Daoy (cell line): ENCODE measurements at regions not wholly inside any gene's neighbourhood (a gene's known extent, or its start where the extent isn't known, plus 50 kb on each side); places are given as distances from the start of the nearest gene placed in this dataset.
A peak's percentile ranks its signal among the peaks of the same experiment; 100 is the strongest.

Experiments used
- DNase-seq: peaks from one replicate; pipeline ENCODE4 v3.0.0-alpha.2; 2015; ENCODE audit warnings: low read depth

DNA sequence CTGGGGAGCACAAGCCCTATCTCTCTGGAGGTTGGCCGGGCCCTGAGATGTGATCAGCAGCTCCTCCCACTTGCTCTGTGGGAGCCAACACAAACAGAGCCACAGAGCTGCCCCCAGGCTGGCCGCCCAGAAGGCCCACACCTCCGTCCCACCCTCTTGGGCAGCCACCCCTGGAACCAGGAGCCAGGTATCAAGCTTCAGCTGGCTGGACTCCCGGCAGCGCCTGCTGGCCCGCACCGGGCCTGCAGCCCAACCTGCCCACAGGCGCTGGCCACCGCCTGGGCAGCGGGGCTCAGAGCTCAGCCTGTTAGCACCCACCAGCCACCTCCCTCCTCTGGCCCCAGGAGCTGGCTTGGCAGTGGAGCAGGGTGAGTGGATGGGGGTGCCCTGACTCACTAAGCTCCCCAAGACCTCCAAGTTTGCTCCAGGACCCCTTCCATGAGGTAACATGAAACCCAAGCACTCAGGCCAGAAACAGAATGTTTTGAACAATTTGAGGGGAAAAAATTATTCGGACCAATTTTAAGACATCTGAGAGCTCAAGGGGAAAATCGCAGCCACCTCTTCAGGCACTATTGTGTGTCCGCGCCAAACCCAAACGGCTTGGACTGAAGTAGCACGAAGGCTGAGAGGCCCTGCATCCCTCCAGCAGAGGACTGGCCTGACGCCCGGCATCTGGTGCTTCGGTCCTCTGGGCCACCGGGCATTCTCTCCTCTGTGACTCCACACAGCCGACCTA, 450.8 kb downstream of the SOX6 start:
- no peak for DNase-seq

DNA sequence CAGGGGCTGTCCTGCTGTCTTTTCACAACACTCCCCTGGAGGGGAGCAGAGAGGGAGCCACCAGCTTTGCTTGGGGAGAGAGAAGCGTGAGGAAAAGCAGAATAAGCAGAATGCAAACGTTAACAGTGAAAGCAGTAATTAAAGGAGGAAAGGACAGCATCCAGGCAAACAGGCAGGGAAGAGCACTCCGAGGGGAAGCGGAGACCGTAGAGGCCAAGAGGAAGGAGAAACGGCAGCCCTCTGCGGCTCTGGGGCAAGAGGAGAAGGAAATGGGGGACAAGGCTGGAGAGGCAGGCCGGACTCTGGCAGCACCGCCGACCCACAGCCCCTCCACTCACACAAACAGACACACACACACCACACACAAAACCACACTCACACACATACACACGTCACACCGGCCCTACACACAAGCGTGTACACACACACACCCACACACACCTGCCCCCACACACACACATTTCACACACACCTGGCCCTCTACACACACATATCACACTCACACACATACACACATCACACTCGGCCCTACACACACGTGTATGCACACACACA, 449.8 kb downstream of the SOX6 start:
- DNase-seq, result no peak

DNA sequence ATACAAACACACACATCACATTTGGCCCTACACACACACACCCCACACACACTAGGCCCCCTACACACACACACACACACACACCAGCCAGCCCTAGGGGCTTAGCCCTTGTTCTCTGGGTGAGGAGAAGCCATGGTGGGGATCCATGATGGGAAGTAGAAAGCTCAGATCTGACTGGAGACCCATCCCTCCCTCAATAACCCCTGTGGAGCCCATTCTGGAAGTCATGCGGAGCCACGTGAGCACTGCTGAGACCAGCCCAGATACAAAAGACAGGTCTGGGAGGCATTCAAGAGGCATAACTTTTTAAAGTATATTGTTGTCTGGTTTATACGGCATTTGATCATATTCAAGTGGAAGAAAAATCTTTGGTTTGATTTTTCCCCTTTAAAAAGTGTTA, 448.5 kb downstream of the SOX6 start:
- no peak for DNase-seq

DNA sequence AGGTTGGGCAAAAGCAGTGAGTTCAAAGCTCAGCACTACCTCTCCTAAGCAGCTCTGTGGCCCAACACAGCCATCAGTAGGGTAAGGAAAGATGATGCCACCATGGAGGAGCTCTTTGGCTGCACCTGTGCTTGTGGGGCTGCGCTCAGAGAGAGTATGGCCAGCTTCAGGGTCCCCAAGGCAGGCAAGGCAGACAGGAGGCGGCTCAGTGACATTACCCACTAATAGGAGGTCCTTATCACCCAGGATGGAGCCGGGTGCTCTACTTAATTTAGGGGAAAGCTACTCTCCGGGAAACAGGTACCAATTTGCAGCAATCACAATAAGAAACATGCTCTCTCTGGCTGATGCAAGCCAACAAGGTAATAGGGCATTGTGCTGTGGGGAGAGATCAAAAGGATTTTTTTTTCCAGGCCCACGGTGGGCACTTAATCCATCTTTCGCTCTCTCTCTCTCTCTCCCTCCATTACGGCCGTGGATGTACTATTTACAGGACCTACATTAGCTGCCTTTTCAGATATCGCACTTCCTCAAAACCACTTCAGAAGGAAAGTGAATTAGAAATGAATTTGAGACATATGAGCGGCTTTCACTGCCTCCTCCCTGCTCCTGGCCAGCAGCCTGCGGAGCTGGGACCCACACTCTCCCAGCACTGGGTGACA, 446.3 kb downstream of the SOX6 start:
- no peak for DNase-seq

DNA sequence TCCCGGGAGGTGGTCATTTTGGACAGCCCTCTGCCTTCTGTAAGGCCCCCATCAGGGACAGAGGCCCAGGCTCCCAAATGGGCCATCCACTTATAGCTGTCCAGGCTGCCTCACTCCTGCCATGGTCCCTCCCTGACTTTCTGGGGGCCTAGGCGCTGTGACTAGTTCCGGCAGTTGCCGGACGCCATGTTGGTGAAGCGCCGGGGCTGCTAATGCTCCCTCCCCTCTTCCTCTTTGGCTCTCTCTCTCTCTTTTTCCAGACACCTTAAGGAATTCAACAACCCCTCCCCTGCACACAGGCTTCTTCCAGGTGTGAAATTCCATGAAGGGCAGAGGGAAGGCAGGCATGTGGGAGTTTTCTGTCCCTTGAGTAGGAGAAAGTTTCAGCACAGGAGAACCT, 445.6 kb downstream of the SOX6 start:
- no peak for DNase-seq

DNA sequence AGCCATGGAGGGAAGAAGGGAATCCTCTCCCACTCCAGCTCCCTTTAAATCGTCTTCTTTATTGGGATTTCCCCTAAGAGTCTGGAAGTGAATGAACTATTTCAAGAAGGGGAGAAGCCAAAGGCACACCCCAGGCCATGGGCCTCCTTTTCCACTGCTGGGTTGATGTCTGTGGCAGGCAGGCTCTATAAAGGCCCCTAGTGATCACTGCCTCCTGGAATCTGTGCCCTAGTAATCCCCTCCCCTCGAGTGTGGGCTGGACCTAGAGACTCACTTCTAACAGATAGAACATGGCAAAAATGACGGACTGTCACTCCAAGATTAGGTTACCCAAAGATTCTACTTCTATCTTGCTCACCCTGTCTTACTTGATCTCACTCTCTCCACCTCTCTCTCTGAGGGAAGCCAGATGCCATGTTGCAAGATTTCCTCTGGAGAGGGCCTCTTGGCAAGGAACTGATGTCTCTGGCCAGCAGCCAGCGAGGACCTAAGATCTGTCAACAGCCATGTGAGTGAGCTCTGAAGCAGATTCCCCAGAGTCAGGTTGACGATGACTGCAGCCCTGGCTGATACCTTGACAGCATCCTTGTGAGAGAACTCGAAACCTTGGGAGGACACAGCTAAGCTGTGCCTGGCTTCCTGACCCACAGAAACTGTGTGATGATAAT, 444.8 kb downstream of the SOX6 start:
- peak; percentile 12 for DNase-seq

DNA sequence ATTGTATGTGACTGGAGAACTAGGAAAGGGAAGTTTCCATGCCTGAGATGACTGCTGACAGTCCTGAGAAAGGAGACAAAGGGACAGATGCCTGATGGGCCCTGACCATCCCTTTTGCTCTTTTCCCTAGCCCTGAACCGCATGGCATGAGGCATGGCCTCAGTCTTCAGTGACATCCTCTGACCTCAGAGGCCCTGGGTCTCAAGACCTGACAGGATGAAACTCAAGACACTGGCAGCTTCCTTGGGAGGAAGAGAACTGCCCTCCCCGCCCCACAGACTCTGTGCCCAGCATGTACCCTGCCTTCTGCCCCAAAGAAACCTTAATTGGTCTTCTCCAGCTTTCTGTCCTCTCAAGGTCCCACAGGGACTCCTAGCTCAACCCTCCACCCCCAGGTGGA, 444.1 kb downstream of the SOX6 start:
- DNase-seq, result no peak

DNA sequence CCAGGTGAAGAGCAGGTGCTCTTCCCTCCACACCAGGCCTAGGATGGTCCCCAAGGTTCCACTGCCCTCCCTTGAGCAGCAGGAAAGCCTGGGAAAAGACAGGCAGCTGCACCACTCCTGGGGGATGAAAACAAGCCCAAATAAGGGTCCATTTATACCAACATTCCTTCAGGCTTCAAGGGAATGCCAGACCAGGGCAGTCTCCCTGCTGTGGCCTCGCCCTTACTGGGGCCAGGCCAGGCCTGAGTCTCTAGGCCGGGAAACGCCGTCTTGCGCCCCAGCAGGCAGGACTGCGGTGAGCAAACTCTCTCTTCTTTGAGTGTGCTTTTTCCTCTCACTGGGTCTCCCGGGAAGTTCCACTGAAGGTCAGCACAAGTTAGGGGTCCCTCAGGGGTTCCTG, 443.5 kb downstream of the SOX6 start:
- DNase-seq, result no peak

DNA sequence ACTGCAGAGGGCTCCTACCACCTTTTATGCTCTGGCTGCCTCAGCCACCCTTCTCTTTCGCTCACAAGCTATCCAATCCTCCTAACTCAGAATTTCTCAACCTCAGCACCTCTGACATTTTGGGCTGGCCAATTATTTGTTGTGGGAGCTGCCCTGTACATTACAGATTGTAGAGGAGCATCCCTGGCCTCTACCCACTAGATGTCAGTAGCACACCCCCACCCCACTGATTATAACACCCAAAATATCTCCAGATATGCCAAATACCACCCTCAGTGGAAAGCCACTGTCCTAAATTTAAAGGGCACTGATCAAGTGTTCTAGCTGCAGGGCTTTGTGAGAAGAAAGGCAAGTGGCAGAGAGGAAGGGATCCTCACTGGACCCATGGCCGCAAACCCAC, 443.1 kb downstream of the SOX6 start:
- no peak for DNase-seq
